Transverse colon (tissue), 4 donors: ENCODE measurements at regions not wholly inside any gene's neighbourhood (a gene's known extent, or its start where the extent isn't known, plus 50 kb on each side); places are given as distances from the start of the nearest gene placed in this dataset.

Experiments
- DNase-seq: peaks from one replicate; pipeline ENCODE4 v3.0.0-alpha.2; 2019
- H3K27ac ChIP-seq, 4 donors: fragments of 200-600 bp; sonication (generic); 2 replicates each; pipeline ENCODE4 v1.5.1; 2016 to 2018; ENCODE audit warnings: inconsistent platforms in 4 of 4
- H3K27me3 ChIP-seq: fragments of 200-600 bp; sonication (generic); 2 replicates; pipeline ENCODE4 v1.5.1; 2017; ENCODE audit warnings: inconsistent platforms
- H3K36me3 ChIP-seq, 4 donors: fragments of 200-600 bp; sonication (generic); 2 replicates each; pipeline ENCODE4 v1.5.1; 2017 to 2019; ENCODE audit warnings: inconsistent platforms in 4 of 4
- H3K4me1 ChIP-seq, 4 donors: fragments of 200-600 bp; sonication (generic); 2 replicates each; pipeline ENCODE4 v1.5.1; 2017 to 2020; ENCODE audit warnings: inconsistent platforms in 4 of 4
- H3K4me3 ChIP-seq, 4 donors: fragments of 200-600 bp; sonication (generic); 1 replicate in 1 of 4; 2 replicates in 3 of 4; pipeline versions ENCODE4 v1.5.1 to v1.6.1; 2017 to 2019; ENCODE audit warnings: inconsistent platforms in 4 of 4
- H3K9me3 ChIP-seq, 2 donors: fragments of 200-600 bp; sonication (generic); 2 replicates each; pipeline ENCODE4 v1.5.1; 2017 to 2019; ENCODE audit warnings: inconsistent platforms in 2 of 2
- CTCF ChIP-seq, 5 experiments: fragments of 200-600 bp in 3 of 5; fragments of 450-650 bp in 2 of 5; sonication (generic) in 3 of 5; IDR thresholded peaks; 1 replicate in 2 of 5; 2 replicates in 3 of 5; pipeline ENCODE4 v1.5.1; 2016 to 2017; ENCODE audit warnings: antibody characterized with exemption in 5 of 5, inconsistent platforms in 3 of 5, mild to moderate bottlenecking in 2 of 5, moderate library complexity in 1 of 5
- EP300 ChIP-seq: sonication (generic); formaldehyde crosslinking; IDR thresholded peaks from one replicate; pipeline ENCODE4 v1.6.1; 2017; ENCODE audit warnings: antibody characterized with exemption, low read depth
- POLR2A ChIP-seq: fragments of 450-650 bp; IDR thresholded peaks from one replicate; pipeline ENCODE4 v1.6.1; 2016; ENCODE audit warnings: antibody characterized with exemption, mild to moderate bottlenecking, moderate library complexity
- POLR2AphosphoS5 ChIP-seq, 3 donors: sonication (generic); formaldehyde crosslinking; IDR thresholded peaks; one replicate each; pipeline ENCODE4 v1.6.1; 2016; ENCODE audit warnings: antibody characterized with exemption in 3 of 3
- WGBS, 2 donors: methylation state at CpG; one replicate each; pipeline ENCODE4 v1.1.5; 2018; ENCODE audit warnings: low coverage in 1 of 2; 5-methylcytosine and 5-hydroxymethylcytosine counted together
- in situ Hi-C, 4 donors: fragments of 200-750 bp; cut with MboI; loops; one replicate each; pipeline versions ENCODE4 v1.15.0 to v1.15.1; 2017; ENCODE audit warnings: low sequenced_read_pairs in 3 of 4, low pct_ligation_motif_present in 1 of 4, low pct_unique_long_range_greater_than_20kb in 1 of 4
- intact Hi-C: fragments of 100-400 bp; cut with DNase I; formaldehyde crosslinking; loops from one replicate; pipeline ENCODE4 v1.15.1; 2023; ENCODE audit warnings: low total_unique reads

DNA sequence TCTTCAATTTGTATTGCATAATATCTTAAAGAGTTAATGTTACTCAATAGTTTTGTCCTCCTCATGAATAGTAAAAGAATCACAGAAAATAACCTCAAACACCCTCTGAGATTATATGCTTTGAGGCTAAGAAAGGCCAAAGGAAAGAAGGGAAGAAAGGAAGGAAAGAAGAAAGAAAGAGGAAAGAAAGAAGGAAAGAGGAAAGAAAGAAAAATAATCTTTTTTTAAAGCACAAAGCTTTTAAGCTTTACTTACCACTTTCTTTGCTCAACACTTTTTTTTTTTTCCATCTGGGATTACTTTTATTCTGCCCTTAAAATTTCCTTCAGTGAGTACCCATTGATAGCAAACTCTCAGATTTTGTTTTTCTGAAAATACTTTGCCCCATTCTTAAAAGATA lies 369.1 kb downstream of the FGF9 start:
- Histone ChIP-seq H3K4me3 (no peak overlapping the region), H3K27me3 (no peaks in the 10 kb centered on the region), H3K27ac (no peak overlapping the region), H3K36me3 (no peaks in the 10 kb centered on the region), H3K4me1 (no peaks in the 10 kb centered on the region), H3K9me3 (no peaks in the 10 kb centered on the region)
- in situ Hi-C loops, result no loop called here
- intact Hi-C loops, result no loop called here
- DNase-seq, result no peak
- TF ChIP-seq POLR2A (no peak), POLR2AphosphoS5 (IDR thresholded peaks at IDR 0.05) (no peak), EP300 (no peak), CTCF (IDR thresholded peaks at IDR 0.05) (no peak)

- intact Hi-C loops (no loop called here), in situ Hi-C loops (no loop called here)
- 79 to 86% methylated on average over 7 to 23 of the region's 23 CpGs for WGBS, 2 donors
- DNase-seq, result no peak
- H3K27me3 ChIP-seq, result no peaks in the 10 kb centered on the region
- H3K9me3 ChIP-seq, result no peaks in the 10 kb centered on the region
- H3K27ac ChIP-seq, result no peak overlapping the region
- no peak overlapping the region for H3K4me3 ChIP-seq
- no peaks in the 10 kb centered on the region for H3K36me3 ChIP-seq
- H3K4me1 ChIP-seq, result no peaks in the 10 kb centered on the region
- TF ChIP-seq POLR2A (no peak), EP300 (no peak), CTCF (IDR thresholded peaks at IDR 0.05) (no peak), POLR2AphosphoS5 (IDR thresholded peaks at IDR 0.05) (no peak)
Observed at GRCh38 chr13:22040810-22041364, 370.0 kb downstream of the FGF9 start.

GRCh38 chr13:22041741-22042140 lies 370.9 kb downstream of the FGF9 start:
- Histone ChIP-seq H3K9me3 (no peaks in the 10 kb centered on the region), H3K4me3 (no peak overlapping the region), H3K27ac (no peak overlapping the region), H3K27me3 (no peaks in the 10 kb centered on the region), H3K36me3 (no peaks in the 10 kb centered on the region), H3K4me1 (no peaks in the 10 kb centered on the region)
- WGBS, 2 donors, result 82 to 90% methylated on average over 2 of the region's 2 CpGs
- in situ Hi-C loops, result no loop called here
- DNase-seq, result no peak
- TF ChIP-seq EP300 (no peak), CTCF (IDR thresholded peaks at IDR 0.05) (no peak), POLR2A (no peak), POLR2AphosphoS5 (IDR thresholded peaks at IDR 0.05) (no peak)
- intact Hi-C loops, result no loop called here

- intact Hi-C loops (no loop called here), in situ Hi-C loops (no loop called here)
Observed at GRCh38 chr13:22047082-22047784, 376.4 kb downstream of the FGF9 start.

More at GRCh38 chr13:22047082-22047784, 376.4 kb downstream of the FGF9 start:
- Histone ChIP-seq H3K4me1 (no peaks in the 10 kb centered on the region), H3K4me3 (no peak overlapping the region), H3K9me3 (no peaks in the 10 kb centered on the region), H3K27ac (no peak overlapping the region), H3K27me3 (no peaks in the 10 kb centered on the region), H3K36me3 (no peaks in the 10 kb centered on the region)
- 91 to 100% methylated on average over 1 to 2 of the region's 2 CpGs for WGBS, 2 donors
- no peak for TF ChIP-seq POLR2A
- TF ChIP-seq CTCF (IDR thresholded peaks at IDR 0.05), result no peak
- TF ChIP-seq EP300, result no peak
- TF ChIP-seq POLR2AphosphoS5 (IDR thresholded peaks at IDR 0.05), result no peak
- no peak for DNase-seq
